ENCODE measurements at regions not wholly inside any gene's neighbourhood (a gene's known extent, or its start where the extent isn't known, plus 50 kb on each side); places are given as distances from the start of the nearest gene placed in this dataset.

DNA sequence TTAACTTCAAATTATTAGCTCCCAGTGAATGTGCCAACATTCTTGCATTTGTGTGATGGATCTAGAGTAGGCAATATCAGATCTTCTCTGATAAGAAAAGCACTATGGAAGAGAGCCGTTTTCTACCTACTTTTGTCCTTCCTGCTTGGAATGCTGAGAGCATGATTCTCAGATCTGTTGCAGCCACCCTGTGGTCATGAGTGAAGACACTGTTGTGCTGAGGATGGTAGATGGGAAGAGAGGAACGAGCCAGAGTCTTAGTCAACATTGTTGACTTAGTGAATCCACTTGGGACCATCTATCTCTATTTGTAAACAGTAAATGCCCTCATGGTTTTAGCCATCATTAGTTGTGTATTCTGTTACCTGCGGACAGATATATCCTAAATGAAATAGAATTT lies 202.6 kb downstream of the CD109 start:
- Histone ChIP-seq H3K9me2 (ENCODE audit: low read depth, low read length) (no peaks in the 10 kb centered on the region), H3K27me3 (ENCODE audit: insufficient read depth, low read length) (no peaks in the 10 kb centered on the region), H3K9me3 (ENCODE audit: low read length) (no peaks in the 10 kb centered on the region), H3K36me3 (ENCODE audit: insufficient read depth, low read length) (no peaks in the 10 kb centered on the region), H3K79me2 (ENCODE audit: insufficient read depth, low read length) (no peaks in the 10 kb centered on the region), H3K4me2 (ENCODE audit: low read length) (no peak overlapping the region), H3K4me1 (ENCODE audit: insufficient read depth, low read length, severe bottlenecking) (no peaks in the 10 kb centered on the region), H3F3A (ENCODE audit: insufficient read depth, low read length) (no peaks in the 10 kb centered on the region), H3K4me3 (ENCODE audit: low read depth, low read length, poor library complexity, severe bottlenecking) (no peak overlapping the region), H2AFZ (ENCODE audit: low read length) (no peak overlapping the region), H4K20me1 (ENCODE audit: insufficient read depth, low read length) (no peaks in the 10 kb centered on the region), H3K27ac (ENCODE audit: low read depth, low read length, poor library complexity, severe bottlenecking) (no peak overlapping the region), H3K9ac (ENCODE audit: low read length) (no peak overlapping the region)
- no peak for TF ChIP-seq EZH2 (IDR thresholded peaks at IDR 0.05; ENCODE audit: borderline replicate concordance, low read length)
- TF ChIP-seq, protein P1, sequence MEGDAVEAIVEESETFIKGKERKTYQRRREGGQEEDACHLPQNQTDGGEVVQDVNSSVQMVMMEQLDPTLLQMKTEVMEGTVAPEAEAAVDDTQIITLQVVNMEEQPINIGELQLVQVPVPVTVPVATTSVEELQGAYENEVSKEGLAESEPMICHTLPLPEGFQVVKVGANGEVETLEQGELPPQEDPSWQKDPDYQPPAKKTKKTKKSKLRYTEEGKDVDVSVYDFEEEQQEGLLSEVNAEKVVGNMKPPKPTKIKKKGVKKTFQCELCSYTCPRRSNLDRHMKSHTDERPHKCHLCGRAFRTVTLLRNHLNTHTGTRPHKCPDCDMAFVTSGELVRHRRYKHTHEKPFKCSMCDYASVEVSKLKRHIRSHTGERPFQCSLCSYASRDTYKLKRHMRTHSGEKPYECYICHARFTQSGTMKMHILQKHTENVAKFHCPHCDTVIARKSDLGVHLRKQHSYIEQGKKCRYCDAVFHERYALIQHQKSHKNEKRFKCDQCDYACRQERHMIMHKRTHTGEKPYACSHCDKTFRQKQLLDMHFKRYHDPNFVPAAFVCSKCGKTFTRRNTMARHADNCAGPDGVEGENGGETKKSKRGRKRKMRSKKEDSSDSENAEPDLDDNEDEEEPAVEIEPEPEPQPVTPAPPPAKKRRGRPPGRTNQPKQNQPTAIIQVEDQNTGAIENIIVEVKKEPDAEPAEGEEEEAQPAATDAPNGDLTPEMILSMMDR (IDR thresholded peaks at IDR 0.05; ENCODE audit: low read length) = no peak

DNA sequence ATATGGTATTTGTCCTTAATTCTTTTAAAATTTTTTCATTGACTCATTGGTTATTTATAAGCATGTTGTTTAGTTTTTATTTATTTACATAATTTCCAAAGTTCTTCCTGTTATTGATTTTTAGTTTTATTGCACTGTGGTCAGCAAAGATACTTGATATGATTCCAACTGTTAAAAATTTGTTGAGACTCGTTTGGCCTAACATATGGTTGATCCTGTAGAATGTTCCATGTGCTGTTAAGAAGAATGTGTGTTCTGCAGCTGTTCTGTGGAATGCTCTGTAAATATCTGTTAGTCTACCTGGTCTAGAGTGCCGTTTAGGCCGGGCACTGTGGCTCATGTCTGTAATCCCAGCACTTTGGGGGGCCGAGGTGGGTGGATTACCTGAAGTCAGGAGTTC lies 197.7 kb downstream of the CD109 start:
- Histone ChIP-seq H3K4me2 (ENCODE audit: low read length) (no peak overlapping the region), H3K27ac (ENCODE audit: low read depth, low read length, poor library complexity, severe bottlenecking) (no peak overlapping the region), H4K20me1 (ENCODE audit: insufficient read depth, low read length) (no peaks in the 10 kb centered on the region), H3K9me3 (ENCODE audit: low read length) (no peaks in the 10 kb centered on the region), H3K9me2 (ENCODE audit: low read depth, low read length) (no peaks in the 10 kb centered on the region), H2AFZ (ENCODE audit: low read length) (no peak overlapping the region), H3K79me2 (ENCODE audit: insufficient read depth, low read length) (no peaks in the 10 kb centered on the region), H3K4me1 (ENCODE audit: insufficient read depth, low read length, severe bottlenecking) (no peaks in the 10 kb centered on the region), H3K27me3 (ENCODE audit: insufficient read depth, low read length) (no peaks in the 10 kb centered on the region), H3K36me3 (ENCODE audit: insufficient read depth, low read length) (no peaks in the 10 kb centered on the region), H3K9ac (ENCODE audit: low read length) (no peak overlapping the region), H3K4me3 (ENCODE audit: low read depth, low read length, poor library complexity, severe bottlenecking) (no peak overlapping the region), H3F3A (ENCODE audit: insufficient read depth, low read length) (no peaks in the 10 kb centered on the region)
- TF ChIP-seq, protein P1 (IDR thresholded peaks at IDR 0.05; ENCODE audit: low read length) = no peak
- TF ChIP-seq EZH2 (IDR thresholded peaks at IDR 0.05; ENCODE audit: borderline replicate concordance, low read length) = no peak

DNA sequence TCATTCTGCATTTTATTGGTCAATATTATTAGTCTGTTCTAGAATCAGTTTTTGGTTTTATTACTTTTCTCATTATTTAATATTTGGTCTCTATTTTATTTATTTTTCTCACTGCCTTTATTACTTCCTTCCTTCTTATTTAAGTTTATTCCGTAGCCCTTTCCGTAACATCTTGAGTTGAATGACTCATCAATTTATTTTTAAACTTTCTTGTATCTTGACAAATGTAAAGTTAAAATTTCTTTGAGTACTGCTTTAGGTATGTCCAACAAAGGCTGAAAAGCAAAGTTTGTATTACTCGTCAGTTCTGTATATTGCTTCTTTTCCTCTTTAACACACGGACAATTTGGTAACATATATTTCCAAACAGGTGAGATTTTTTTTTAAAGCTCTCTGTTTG lies 192.0 kb downstream of the CD109 start:
- Histone ChIP-seq H2AFZ (ENCODE audit: low read length) (no peak overlapping the region), H3K4me1 (ENCODE audit: insufficient read depth, low read length, severe bottlenecking) (no peaks in the 10 kb centered on the region), H3K79me2 (ENCODE audit: insufficient read depth, low read length) (no peaks in the 10 kb centered on the region), H4K20me1 (ENCODE audit: insufficient read depth, low read length) (no peaks in the 10 kb centered on the region), H3F3A (ENCODE audit: insufficient read depth, low read length) (no peaks in the 10 kb centered on the region), H3K27me3 (ENCODE audit: insufficient read depth, low read length) (no peaks in the 10 kb centered on the region), H3K36me3 (ENCODE audit: insufficient read depth, low read length) (no peaks in the 10 kb centered on the region), H3K9ac (ENCODE audit: low read length) (no peak overlapping the region), H3K9me2 (ENCODE audit: low read depth, low read length) (no peaks in the 10 kb centered on the region), H3K4me3 (ENCODE audit: low read depth, low read length, poor library complexity, severe bottlenecking) (no peak overlapping the region), H3K4me2 (ENCODE audit: low read length) (no peak overlapping the region), H3K27ac (ENCODE audit: low read depth, low read length, poor library complexity, severe bottlenecking) (no peak overlapping the region), H3K9me3 (ENCODE audit: low read length) (no peaks in the 10 kb centered on the region)
- TF ChIP-seq EZH2 (IDR thresholded peaks at IDR 0.05; ENCODE audit: borderline replicate concordance, low read length) = no peak
- TF ChIP-seq, protein P1 (IDR thresholded peaks at IDR 0.05; ENCODE audit: low read length) = no peak
